ENCODE measurements at regions not wholly inside any gene's neighbourhood (a gene's known extent, or its start where the extent isn't known, plus 50 kb on each side); places are given as distances from the start of the nearest gene placed in this dataset.

DNA sequence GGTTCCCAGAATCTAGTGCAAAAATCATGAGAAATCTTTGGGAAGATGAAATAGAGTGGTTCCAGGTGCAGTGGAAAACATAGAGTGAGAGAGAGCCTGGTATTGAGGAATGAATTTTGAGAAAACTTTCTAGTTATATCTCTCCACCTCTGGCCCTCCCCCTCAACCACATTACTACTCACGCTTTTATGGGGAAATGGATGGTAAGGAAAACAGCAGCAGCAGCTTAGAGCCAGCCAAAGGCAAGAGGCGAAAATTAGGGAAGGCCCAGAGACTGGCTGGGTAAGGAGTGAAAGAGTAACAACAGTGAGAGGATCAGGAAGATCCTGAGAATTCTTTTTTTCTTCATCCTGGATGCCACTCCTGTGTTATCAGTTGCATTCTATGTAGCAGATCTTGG is 187.9 kb upstream of the ECI2 start:
- no peak overlapping the region for H3K27ac ChIP-seq (ENCODE audit: low read depth, low read length)
- WGBS, 3 donors = 78 to 86% (median 78%) methylated on average over 2 of the region's 2 CpGs

DNA sequence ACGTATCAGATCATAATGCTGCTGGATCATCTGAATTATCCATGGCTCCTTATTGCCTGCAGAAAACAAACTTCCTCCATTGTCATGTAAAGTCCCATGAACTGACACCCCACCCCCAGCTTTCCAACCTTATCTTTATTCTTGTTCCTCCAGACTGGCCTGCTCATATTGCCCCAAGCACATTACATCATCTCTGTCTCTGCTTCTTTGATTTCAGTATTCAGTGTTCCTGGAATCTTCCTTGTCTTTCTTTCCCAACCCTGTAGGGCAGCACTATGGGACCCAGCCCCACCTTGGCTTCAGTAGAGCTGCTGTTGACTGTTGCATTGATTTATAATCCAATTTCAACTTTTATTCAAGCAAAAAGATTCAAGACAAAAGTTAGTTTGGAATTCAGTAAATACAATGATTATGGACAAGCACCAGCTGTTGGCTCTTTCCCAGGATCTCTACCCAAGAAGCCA is 187.5 kb upstream of the ECI2 start:
- WGBS, 3 donors = 86 to 98% (median 93%) methylated on average over 1 of the region's 1 CpG
- H3K27ac ChIP-seq (ENCODE audit: low read depth, low read length) = no peak overlapping the region

DNA sequence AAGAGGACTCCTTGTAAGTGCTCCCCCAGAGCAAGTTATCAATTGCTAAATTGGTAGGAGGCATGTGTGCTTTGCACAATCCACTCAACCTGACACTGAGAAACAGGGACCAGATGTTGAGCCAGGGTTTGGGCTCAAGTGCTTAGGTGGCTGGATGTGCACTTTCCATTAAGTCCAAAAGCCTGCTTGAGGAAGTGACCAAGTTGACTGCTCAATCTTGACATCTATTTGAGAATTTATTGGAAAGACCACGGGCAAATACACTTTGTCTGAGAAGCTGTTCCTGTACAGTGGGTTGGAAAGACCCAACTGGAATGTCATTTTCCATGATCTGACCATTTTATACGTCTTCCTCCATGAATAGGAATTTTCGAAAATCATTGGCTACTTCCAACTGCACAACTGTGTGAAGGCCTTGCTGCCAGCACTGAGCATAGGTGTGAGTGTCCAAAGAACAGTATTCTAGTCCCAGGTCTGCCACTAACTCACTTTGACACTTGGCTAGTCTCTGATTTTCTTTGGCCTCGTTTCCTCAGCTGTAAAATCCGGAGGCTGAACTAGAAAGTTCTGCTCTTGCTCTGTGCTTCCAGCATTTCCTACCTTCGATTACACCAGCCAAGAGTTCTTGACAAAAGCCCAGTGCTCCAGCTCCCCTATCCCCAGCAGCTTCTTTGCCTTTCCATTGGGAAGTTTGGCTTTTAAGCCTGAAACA is 186.9 kb upstream of the ECI2 start:
- WGBS, 3 donors = 83 to 89% (median 84%) methylated on average over 6 of the region's 6 CpGs

GRCh38 chr6:4320860-4321259 is 185.5 kb upstream of the ECI2 start:
- no peak overlapping the region for H3K27ac ChIP-seq (ENCODE audit: low read depth, low read length)
- 14 to 57% (median 50%) methylated on average over 1 of the region's 1 CpG for WGBS, 3 donors

More for the DNA sequence above, 186.9 kb upstream of the ECI2 start:
- no peak overlapping the region for H3K27ac ChIP-seq (ENCODE audit: low read depth, low read length)

- WGBS, 3 donors = 6 to 54% (median 10%) methylated on average over 4 of the region's 4 CpGs
- H3K27ac ChIP-seq (ENCODE audit: low read depth, low read length) = no peak overlapping the region
These were observed 184.8 kb upstream of the ECI2 start for GRCh38 chr6:4319981-4320683.

DNA sequence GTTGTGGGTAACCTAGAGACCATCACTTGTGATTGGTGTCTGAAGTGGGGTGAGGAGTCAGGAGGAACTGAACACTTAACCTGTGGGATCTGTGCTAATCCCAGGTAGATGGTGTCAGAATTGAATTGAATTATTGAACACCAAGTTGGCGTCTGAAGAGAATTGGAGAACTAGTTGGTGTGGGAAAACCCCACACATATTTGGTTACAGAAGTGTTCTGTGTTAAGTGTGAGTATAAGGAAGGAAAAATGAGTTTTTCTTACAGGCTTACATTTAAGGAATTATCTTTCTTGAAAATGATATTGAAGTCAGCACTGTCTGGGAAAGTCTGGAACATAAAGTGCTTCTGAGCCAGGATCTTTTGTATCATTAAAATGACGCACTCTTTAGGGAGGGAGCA is 182.9 kb upstream of the ECI2 start:
- WGBS, 3 donors = 71 to 95% (median 72%) methylated on average over 2 of the region's 2 CpGs
- no peak overlapping the region for H3K27ac ChIP-seq (ENCODE audit: low read depth, low read length)

DNA sequence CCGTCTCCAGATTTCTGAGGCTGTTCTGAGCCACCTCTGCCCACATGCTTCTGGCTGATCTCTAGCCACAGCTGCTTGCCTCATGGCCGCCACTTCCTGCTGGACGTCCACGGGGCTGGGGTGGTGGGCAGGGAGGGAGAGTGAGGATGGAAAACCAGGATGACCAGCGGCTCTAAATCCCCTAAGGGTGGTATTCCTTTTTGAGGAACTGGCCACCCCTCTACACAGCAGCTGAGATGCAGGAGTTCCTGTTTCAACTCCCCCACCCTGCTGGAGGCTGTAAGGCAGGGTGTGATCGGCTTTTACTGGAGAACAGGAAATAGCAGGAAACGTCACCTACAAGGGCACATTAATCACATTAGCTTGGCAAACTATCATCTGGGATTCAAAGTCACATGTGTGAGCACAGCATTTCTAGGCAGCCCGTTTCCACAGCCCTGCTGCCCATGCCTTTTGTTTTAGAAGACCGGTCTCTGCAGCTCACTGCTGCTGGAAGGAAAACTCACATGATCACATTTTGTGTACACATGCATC is 181.6 kb upstream of the ECI2 start:
- WGBS, 3 donors = 10 to 28% (median 12%) methylated on average over 9 of the region's 9 CpGs
- no peak overlapping the region for H3K27ac ChIP-seq (ENCODE audit: low read depth, low read length)

- no peak overlapping the region for H3K27ac ChIP-seq (ENCODE audit: low read depth, low read length)
- 49 to 80% (median 51%) methylated on average over 2 of the region's 2 CpGs for WGBS, 3 donors
These were observed 178.9 kb upstream of the ECI2 start for GRCh38 chr6:4314201-4314707.

GRCh38 chr6:4313044-4313686 is 177.8 kb upstream of the ECI2 start:
- H3K27ac ChIP-seq (ENCODE audit: low read depth, low read length) = no peak overlapping the region
- 31 to 49% (median 31%) methylated on average over 2 of the region's 2 CpGs for whole genome bisulfite sequencing, 3 donors

DNA sequence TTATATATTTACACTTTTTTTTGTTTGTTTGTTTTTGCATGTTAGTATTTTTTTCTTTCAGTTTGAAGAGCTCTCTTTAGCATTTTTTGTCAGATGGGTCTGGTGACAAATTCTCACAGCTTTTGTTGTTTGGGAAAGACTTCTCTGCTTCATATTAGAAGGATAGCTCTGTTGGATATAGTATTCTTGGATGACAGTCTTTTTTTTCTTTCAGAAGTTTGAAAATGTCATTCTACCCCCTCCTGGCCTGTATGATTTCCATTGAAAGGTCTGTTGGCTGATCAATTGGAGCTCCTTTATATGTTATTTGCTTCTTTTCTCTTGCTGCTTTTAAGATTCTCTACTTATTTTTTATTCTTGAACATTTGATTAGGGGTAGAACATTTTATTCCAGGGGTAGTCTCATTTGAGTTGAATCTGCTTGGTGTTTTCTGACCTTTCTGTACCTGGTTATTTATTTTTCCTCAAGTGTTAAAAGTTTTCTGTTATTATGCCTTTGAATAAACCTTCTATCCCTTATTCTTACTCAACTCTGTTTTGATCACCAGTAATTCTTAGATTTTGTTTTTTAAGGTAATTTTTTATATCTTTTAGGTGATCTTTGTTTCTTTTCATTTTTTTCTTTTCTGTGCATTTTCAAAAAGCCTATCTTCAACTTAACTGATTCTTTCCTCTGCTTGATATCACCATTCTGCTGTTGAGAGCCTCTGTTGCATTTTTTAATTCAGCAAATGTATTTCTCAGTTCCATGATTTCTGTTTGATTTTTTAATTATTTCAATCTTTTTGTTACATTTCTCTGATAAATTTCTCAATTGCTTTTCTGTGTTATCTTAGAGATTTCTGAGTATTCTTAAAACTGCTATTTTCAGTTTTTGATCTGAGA is 176.8 kb upstream of the ECI2 start:
- no peak overlapping the region for H3K27ac ChIP-seq (ENCODE audit: low read depth, low read length)

DNA sequence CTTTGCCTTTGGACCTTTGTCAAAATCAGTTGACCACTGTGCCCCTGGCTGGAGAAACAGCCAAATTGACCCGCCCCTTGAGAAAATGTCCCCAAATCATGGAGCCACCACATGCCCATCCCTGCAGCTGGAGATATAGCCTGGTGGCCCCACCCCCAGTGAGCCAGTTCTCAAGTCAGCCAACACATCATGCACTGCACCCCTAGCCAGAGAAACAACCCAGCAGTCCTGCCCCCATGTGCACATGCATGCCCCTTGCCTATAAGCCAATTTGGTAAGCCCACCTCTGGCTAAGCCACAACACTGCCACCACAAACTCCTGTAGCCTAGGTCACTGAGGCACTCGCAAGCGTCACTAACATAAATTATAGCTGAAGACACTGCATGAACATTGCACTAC is 174.2 kb upstream of the ECI2 start:
- H3K27ac ChIP-seq (ENCODE audit: low read depth, low read length) = no peak overlapping the region
- WGBS, 3 donors = 51 to 80% (median 62%) methylated on average over 3 of the region's 3 CpGs

- 0 to 45% (median 0%) methylated on average over 1 of the region's 1 CpG for WGBS, 3 donors
- H3K27ac ChIP-seq (ENCODE audit: low read depth, low read length) = no peak overlapping the region
These were observed 173.0 kb upstream of the ECI2 start for GRCh38 chr6:4308364-4308763.

DNA sequence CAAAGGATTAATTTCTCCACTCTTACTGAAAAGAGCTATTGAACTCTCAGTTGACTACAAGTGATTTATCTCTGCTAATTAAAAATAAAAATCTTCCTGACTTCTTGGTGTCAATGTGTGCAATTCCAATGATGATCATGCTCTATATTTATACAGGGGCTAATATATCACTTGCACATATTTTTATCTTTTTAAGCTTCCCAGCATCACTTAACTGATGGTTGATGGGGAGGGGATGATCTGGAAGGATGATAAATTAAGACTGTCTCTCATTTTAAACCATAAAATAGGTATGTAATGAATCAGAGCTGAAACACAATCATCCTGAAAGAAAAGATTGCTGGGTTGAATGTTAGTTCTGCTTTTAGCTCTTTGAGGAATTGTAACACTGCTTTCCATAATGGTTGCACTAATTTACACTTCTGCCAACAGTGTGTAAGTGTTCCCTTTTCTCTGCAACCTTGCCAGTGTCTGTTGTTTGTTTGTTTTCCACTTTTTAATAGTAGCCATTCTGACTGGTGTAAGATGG is 169.6 kb upstream of the ECI2 start:
- no peak overlapping the region for H3K27ac ChIP-seq (ENCODE audit: low read depth, low read length)

DNA sequence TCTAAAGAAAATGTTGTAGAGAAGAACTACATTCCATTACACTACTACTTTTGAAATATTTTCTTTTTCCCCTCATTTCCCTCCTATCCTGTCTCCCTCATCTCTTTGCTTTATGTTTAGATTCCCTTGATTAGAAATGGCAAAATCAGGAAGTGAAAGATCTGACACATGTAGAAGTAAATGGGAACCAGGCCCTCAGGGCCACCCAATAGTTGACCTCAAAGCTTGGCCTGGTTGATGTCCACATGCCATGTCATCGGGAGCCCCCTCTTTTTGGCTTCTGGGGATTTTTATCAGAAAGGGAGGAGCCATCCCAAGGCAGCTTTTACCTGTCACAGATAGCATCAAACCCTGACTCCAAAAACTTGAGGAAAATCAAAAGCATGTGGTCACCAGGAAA is 168.3 kb upstream of the ECI2 start:
- no peak overlapping the region for H3K27ac ChIP-seq (ENCODE audit: low read depth, low read length)
- WGBS, 3 donors = 64 to 86% (median 67%) methylated on average over 1 of the region's 1 CpG

GRCh38 chr6:4302524-4302923 is 167.1 kb upstream of the ECI2 start:
- no peak overlapping the region for H3K27ac ChIP-seq (ENCODE audit: low read depth, low read length)
- WGBS, 3 donors = 85 to 91% (median 90%) methylated on average over 2 of the region's 2 CpGs

- no peak overlapping the region for H3K27ac ChIP-seq (ENCODE audit: low read depth, low read length)
- WGBS, 3 donors = 53 to 57% (median 57%) methylated on average over 2 of the region's 2 CpGs
These were observed 166.5 kb upstream of the ECI2 start for GRCh38 chr6:4301871-4302270.

DNA sequence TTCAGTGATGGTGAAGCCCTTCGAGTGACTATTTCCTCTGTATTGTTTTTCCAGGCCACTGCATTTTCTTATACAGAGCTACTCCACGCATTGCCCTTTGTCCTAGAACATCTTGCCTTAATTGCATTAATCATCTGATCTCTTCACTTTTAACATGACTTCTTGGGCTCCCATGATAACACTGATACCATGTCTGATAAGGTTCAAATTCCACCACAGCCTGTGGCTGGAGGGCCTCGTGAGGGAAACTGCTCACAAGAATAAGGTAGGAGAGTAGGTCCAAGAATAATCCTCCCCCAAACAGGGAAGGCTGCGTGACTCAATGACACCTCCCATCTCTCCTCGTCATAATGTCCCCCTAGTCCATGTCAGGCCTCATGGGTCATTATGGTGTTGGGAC is 165.5 kb upstream of the ECI2 start:
- no peak overlapping the region for H3K27ac ChIP-seq (ENCODE audit: low read depth, low read length)
- WGBS, 3 donors = 79 to 84% (median 82%) methylated on average over 5 of the region's 5 CpGs

GRCh38 chr6:4299476-4299875 is 164.1 kb upstream of the ECI2 start:
- WGBS, 3 donors = 79 to 88% (median 87%) methylated on average over 4 of the region's 4 CpGs

More at GRCh38 chr6:4299476-4299875, 164.1 kb upstream of the ECI2 start:
- H3K27ac ChIP-seq (ENCODE audit: low read depth, low read length) = no peak overlapping the region
